Activated CD4-positive, alpha-beta T cell treated with anti-CD3 and anti-CD28 coated beads, Interleukin-10, Interleukin-2, amounts not matched to agents 100 ng/mL and 50 ng/mL, durations not matched to agents 16 hours and 8 hours (primary cell): ENCODE measurements at regions not wholly inside any gene's neighbourhood (a gene's known extent, or its start where the extent isn't known, plus 50 kb on each side); places are given as distances from the start of the nearest gene placed in this dataset.

Source experiments
- DNase-seq: peaks from one replicate; pipeline ENCODE4 v3.0.0-alpha.2; 2020

- DNase-seq = no peak
These were observed 306.3 kb upstream of the RGS18 start for GRCh38 chr1:191851799-191852595.

- DNase-seq = no peak
These were observed 305.4 kb upstream of the RGS18 start for GRCh38 chr1:191852907-191853306.

- DNase-seq = no peak
These were observed 300.7 kb upstream of the RGS18 start for GRCh38 chr1:191857600-191857999.

- no peak for DNase-seq
These were observed 292.8 kb upstream of the RGS18 start for GRCh38 chr1:191865479-191865878.

- no peak for DNase-seq
These were observed 292.1 kb upstream of the RGS18 start for GRCh38 chr1:191866155-191866554.

- no peak for DNase-seq
These were observed 288.4 kb upstream of the RGS18 start for GRCh38 chr1:191869790-191870312.

GRCh38 chr1:191870490-191870889 is 287.8 kb upstream of the RGS18 start:
- no peak for DNase-seq

GRCh38 chr1:191875994-191876393 is 282.3 kb upstream of the RGS18 start:
- DNase-seq = no peak

- DNase-seq = no peak
These were observed 281.6 kb upstream of the RGS18 start for GRCh38 chr1:191876631-191877030.

GRCh38 chr1:191882870-191883269 is 275.4 kb upstream of the RGS18 start:
- no peak for DNase-seq

GRCh38 chr1:191886977-191887376 is 271.3 kb upstream of the RGS18 start:
- no peak for DNase-seq

GRCh38 chr1:191888996-191889622 is 269.2 kb upstream of the RGS18 start:
- DNase-seq = no peak

- no peak for DNase-seq
These were observed 268.6 kb upstream of the RGS18 start for GRCh38 chr1:191889623-191890003.

- DNase-seq = no peak
These were observed 267.7 kb upstream of the RGS18 start for GRCh38 chr1:191890433-191891088.

GRCh38 chr1:191892716-191893115 is 265.5 kb upstream of the RGS18 start:
- DNase-seq = no peak

- no peak for DNase-seq
These were observed 263.2 kb upstream of the RGS18 start for GRCh38 chr1:191895049-191895448.

GRCh38 chr1:191895462-191896058 is 262.7 kb upstream of the RGS18 start:
- DNase-seq = no peak

GRCh38 chr1:191897134-191897533 is 261.1 kb upstream of the RGS18 start:
- DNase-seq = no peak

GRCh38 chr1:191901651-191902050 is 256.6 kb upstream of the RGS18 start:
- DNase-seq = no peak

- no peak for DNase-seq
These were observed 253.3 kb upstream of the RGS18 start for GRCh38 chr1:191904991-191905390.

- no peak for DNase-seq
These were observed 252.5 kb upstream of the RGS18 start for GRCh38 chr1:191905781-191906180.

GRCh38 chr1:191907121-191907520 is 251.1 kb upstream of the RGS18 start:
- no peak for DNase-seq

- no peak for DNase-seq
These were observed 248.0 kb upstream of the RGS18 start for GRCh38 chr1:191910245-191910644.
